Gastroesophageal sphincter (tissue), 4 donors: ENCODE measurements at regions not wholly inside any gene's neighbourhood (a gene's known extent, or its start where the extent isn't known, plus 50 kb on each side); places are given as distances from the start of the nearest gene placed in this dataset.

Experiments
- ATAC-seq: fragments of 150-250 bp; one replicate; pipeline ENCODE4 v1.9.1; 2016; ENCODE audit warnings: mild to moderate bottlenecking, moderate library complexity
- H3K27ac ChIP-seq, 4 donors: fragments of 200-600 bp; sonication (generic) in 3 of 4; 1 replicate in 3 of 4; 2 replicates in 1 of 4; pipeline ENCODE4 v1.5.1; 2016 to 2019
- H3K27me3 ChIP-seq: fragments of 200-600 bp; sonication (generic); one replicate; pipeline ENCODE4 v1.5.1; 2019
- H3K36me3 ChIP-seq, 2 donors: fragments of 200-600 bp; sonication (generic); one replicate each; pipeline ENCODE4 v1.5.1; 2019; ENCODE audit warnings: control low read depth in 1 of 2
- H3K4me1 ChIP-seq, 3 donors: fragments of 200-600 bp; sonication (generic); 1 replicate in 2 of 3; 2 replicates in 1 of 3; pipeline ENCODE4 v1.5.1; 2016 to 2019; ENCODE audit warnings: control low read depth in 2 of 3
- H3K4me3 ChIP-seq, 2 donors: fragments of 200-600 bp; sonication (generic); one replicate each; pipeline ENCODE4 v1.5.1; 2019; ENCODE audit warnings: mild to moderate bottlenecking in 1 of 2, moderate library complexity in 1 of 2
- H3K9me3 ChIP-seq, 3 donors: fragments of 200-600 bp; sonication (generic); one replicate each; pipeline ENCODE4 v1.5.1; 2017 to 2019; ENCODE audit warnings: control low read depth in 2 of 3
- EP300 ChIP-seq: sonication (generic); formaldehyde crosslinking; IDR thresholded peaks from one replicate; pipeline ENCODE4 v1.6.1; 2017; ENCODE audit warnings: antibody characterized with exemption, mild to moderate bottlenecking
- POLR2A ChIP-seq, 2 donors: fragments of 450-650 bp; IDR thresholded peaks; one replicate each; pipeline ENCODE4 v1.6.1; 2017; ENCODE audit warnings: antibody characterized with exemption in 2 of 2, mild to moderate bottlenecking in 2 of 2, moderate library complexity in 1 of 2
- POLR2AphosphoS5 ChIP-seq: sonication (generic); formaldehyde crosslinking; IDR thresholded peaks from one replicate; pipeline ENCODE4 v1.6.1; 2017; ENCODE audit warnings: antibody characterized with exemption
- WGBS, 2 donors: methylation state at CpG; one replicate each; pipeline ENCODE4 v1.1.5; 2018; ENCODE audit warnings: low coverage in 1 of 2; 5-methylcytosine and 5-hydroxymethylcytosine counted together
- TF ChIP-seq, protein P1 (sequence below), 4 experiments: fragments of 200-600 bp in 2 of 4; fragments of 450-650 bp in 2 of 4; sonication (generic) in 1 of 4; IDR thresholded peaks; one replicate each; pipeline ENCODE4 v1.5.1; 2017 to 2019; ENCODE audit warnings: antibody characterized with exemption in 4 of 4, mild to moderate bottlenecking in 2 of 4, moderate library complexity in 2 of 4

DNA sequence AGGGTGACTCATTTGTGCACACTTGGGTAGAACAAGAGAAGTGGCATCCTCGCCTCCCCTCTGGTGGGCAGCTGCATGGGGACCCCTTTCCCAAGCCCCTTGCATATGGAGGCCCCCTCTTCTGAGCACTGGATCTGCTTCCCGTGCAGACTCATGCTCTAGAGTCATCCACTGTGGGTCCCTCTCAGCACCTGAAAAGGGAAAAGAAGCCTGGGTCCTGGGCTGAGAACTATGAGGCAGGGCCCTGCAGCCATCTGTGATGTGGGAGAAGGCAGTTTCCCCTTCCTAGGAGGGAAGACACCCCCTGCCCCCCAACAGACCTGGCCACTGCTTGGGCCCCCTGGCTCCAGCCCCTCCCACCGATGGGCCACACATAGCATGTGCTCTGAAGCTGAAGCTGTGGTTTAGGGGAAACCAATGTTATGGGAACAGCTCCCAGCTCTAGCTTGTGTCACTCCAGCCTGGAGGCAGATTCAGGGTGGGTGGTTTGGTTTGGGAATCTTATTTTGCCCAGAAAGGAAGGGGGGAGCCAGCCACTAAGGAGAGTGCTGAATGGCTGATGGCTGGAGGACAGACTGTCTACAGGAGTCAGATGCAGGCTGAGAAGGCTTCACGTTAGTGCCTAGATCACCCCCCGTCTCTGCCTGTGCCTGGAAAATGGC lies 172.8 kb downstream of the GLI2 start:
- Histone ChIP-seq H3K27ac (no peak overlapping the region), H3K4me3 (no peak overlapping the region), H3K4me1 (peaks cover 0 to 52% (median 20%) of the 10 kb centered on the region in 3 donors), H3K36me3 (no peaks in the 10 kb centered on the region), H3K9me3 (no peaks in the 10 kb centered on the region), H3K27me3 (no peaks in the 10 kb centered on the region)
- no peak for ATAC-seq
- WGBS, 2 donors: 90 to 100% methylated on average over 1 to 2 of the region's 5 CpGs
- TF ChIP-seq, protein P1, sequence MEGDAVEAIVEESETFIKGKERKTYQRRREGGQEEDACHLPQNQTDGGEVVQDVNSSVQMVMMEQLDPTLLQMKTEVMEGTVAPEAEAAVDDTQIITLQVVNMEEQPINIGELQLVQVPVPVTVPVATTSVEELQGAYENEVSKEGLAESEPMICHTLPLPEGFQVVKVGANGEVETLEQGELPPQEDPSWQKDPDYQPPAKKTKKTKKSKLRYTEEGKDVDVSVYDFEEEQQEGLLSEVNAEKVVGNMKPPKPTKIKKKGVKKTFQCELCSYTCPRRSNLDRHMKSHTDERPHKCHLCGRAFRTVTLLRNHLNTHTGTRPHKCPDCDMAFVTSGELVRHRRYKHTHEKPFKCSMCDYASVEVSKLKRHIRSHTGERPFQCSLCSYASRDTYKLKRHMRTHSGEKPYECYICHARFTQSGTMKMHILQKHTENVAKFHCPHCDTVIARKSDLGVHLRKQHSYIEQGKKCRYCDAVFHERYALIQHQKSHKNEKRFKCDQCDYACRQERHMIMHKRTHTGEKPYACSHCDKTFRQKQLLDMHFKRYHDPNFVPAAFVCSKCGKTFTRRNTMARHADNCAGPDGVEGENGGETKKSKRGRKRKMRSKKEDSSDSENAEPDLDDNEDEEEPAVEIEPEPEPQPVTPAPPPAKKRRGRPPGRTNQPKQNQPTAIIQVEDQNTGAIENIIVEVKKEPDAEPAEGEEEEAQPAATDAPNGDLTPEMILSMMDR (IDR thresholded peaks at IDR 0.05): no peak
- TF ChIP-seq EP300 (no peak), POLR2A (IDR thresholded peaks at IDR 0.05) (no peak), POLR2AphosphoS5 (no peak)

GRCh38 chr2:120909102-120909501 lies 173.4 kb downstream of the GLI2 start:
- TF ChIP-seq POLR2A (IDR thresholded peaks at IDR 0.05) (no peak), EP300 (no peak), POLR2AphosphoS5 (no peak)
- TF ChIP-seq, protein P1 (IDR thresholded peaks at IDR 0.05): no peak
- Histone ChIP-seq H3K36me3 (no peaks in the 10 kb centered on the region), H3K27ac (no peak overlapping the region), H3K4me3 (no peak overlapping the region), H3K4me1 (peaks cover 0 to 53% (median 25%) of the 10 kb centered on the region in 3 donors), H3K27me3 (no peaks in the 10 kb centered on the region), H3K9me3 (no peaks in the 10 kb centered on the region)
- no peak for ATAC-seq
- 80% methylated on average over 1 of the region's 2 CpGs; no CpG with 5 or more reads in 1 of the 2 donors for WGBS, 2 donors

DNA sequence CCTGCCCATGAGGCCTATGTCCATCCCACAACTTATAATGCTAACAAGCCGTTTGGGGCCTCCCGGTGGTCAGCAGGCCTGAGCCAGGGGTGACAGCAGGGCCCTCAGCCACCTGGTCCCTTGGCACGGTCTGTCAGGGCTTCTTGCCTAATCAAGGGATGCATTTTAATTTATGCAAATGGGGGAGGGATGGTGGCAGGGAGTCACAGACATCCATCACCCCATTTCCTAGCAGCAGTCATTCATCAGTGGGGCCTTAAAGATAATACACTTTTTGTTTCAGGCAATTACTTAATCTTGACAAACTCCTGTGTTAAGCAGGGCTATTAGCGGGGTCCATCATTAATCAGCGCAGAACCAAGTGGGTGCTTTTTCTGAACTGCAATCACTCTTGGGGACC lies 174.5 kb downstream of the GLI2 start:
- no peak for ATAC-seq
- no peaks in the 10 kb centered on the region for H3K27me3 ChIP-seq
- H3K36me3 ChIP-seq: no peaks in the 10 kb centered on the region
- H3K4me3 ChIP-seq: no peak overlapping the region
- no peaks in the 10 kb centered on the region for H3K9me3 ChIP-seq
- WGBS, 2 donors: 94 to 100% methylated on average over 1 to 2 of the region's 5 CpGs
- TF ChIP-seq POLR2A (IDR thresholded peaks at IDR 0.05): no peak
- no peak for TF ChIP-seq POLR2AphosphoS5
- no peak for TF ChIP-seq EP300
- TF ChIP-seq, protein P1 (IDR thresholded peaks at IDR 0.05): no peak
- peaks cover 0 to 53% (median 25%) of the 10 kb centered on the region in 3 donors for H3K4me1 ChIP-seq
- no peak overlapping the region for H3K27ac ChIP-seq

GRCh38 chr2:120910956-120911951 lies 175.6 kb downstream of the GLI2 start:
- Histone ChIP-seq H3K9me3 (no peaks in the 10 kb centered on the region), H3K27ac (peak overlapping the region in 3 of 4 donors; percentile 67 to 70 (median 69)), H3K4me1 (peaks cover 0 to 56% (median 36%) of the 10 kb centered on the region in 3 donors), H3K27me3 (no peaks in the 10 kb centered on the region), H3K4me3 (no peak overlapping the region), H3K36me3 (no peaks in the 10 kb centered on the region)
- no peak for TF ChIP-seq EP300
- TF ChIP-seq POLR2A (IDR thresholded peaks at IDR 0.05): no peak
- no peak for TF ChIP-seq POLR2AphosphoS5
- TF ChIP-seq, protein P1 (IDR thresholded peaks at IDR 0.05): no peak
- 62% methylated on average over 12 of the region's 16 CpGs; no CpG with 5 or more reads in 1 of the 2 donors for WGBS, 2 donors
- no peak for ATAC-seq
